A549 (cell line): ENCODE measurements at regions not wholly inside any gene's neighbourhood (a gene's known extent, or its start where the extent isn't known, plus 50 kb on each side); places are given as distances from the start of the nearest gene placed in this dataset.

Experiments
- ATAC-seq, 2 experiments: fragments of 200-7000 bp in 1 of 2; fragments of >200 bp in 1 of 2; cut with Nextera tagmentation in 1 of 2; cut with Tn5 transposase in 1 of 2; 3 replicates each; pipeline versions ENCODE4 v1.8.0 to v1.9.1; 2018 to 2020; ENCODE audit warnings: mild to moderate bottlenecking in 1 of 2, moderate library complexity in 1 of 2
- CTCF ChIA-PET: fragments of 300-600 bp; sonication (Branson Sonifier 250); formaldehyde crosslinking; extraction: SDS; loops from one replicate; lab custom pipeline; 2021; ENCODE audit warnings: antibody characterized with exemption, inconsistent platforms; lab: Yijun Ruan, JAX
- POLR2A ChIA-PET: fragments of 350-600 bp; formaldehyde crosslinking; extraction: SDS; loops from one replicate; lab custom pipeline; 2021; ENCODE audit warnings: antibody characterized with exemption, inconsistent platforms; lab: Yijun Ruan, JAX
- DNase-seq, 2 experiments: peaks; one replicate each; pipeline versions ENCODE4 v3.0.0 to v3.0.0-alpha.2; 2011 to 2016; ENCODE audit warnings: low read depth in 1 of 2, low spot score in 1 of 2
- FAIRE-seq: peaks from 2 replicates; lab custom pipeline; 2011; peaks lifted over from hg19 to GRCh38; lab: Jason Lieb, UNC
- H3K27ac ChIP-seq, 2 experiments: fragments of >200 bp; sonication (Bioruptor Twin); formaldehyde crosslinking; 3 replicates each; pipeline ENCODE4 v1.5.1; 2016 to 2017
- H3K4me1 ChIP-seq: fragments of >200 bp; sonication (Bioruptor Twin); formaldehyde crosslinking; 3 replicates; pipeline ENCODE4 v1.6.1; 2016
- H3K4me2 ChIP-seq: fragments of >200 bp; sonication (Bioruptor Twin); formaldehyde crosslinking; 3 replicates; pipeline ENCODE4 v1.6.1; 2016
- H3K4me3 ChIP-seq: fragments of >200 bp; sonication (Bioruptor Twin); formaldehyde crosslinking; 3 replicates; pipeline ENCODE4 v1.5.1; 2016
- H3K9me3 ChIP-seq: fragments of >200 bp; sonication (Bioruptor Twin); formaldehyde crosslinking; 3 replicates; pipeline ENCODE4 v1.6.1; 2016
- ATOH8 ChIP-seq: fragments of 250-450 bp; sonication (Bioruptor Pico); IDR thresholded peaks from 2 replicates; pipeline ENCODE4 v1.5.0; 2020; ENCODE audit warnings: low read depth, mild to moderate bottlenecking, moderate library complexity
- BCL3 ChIP-seq: fragments of >200 bp; sonication (Bioruptor Twin); formaldehyde crosslinking; IDR thresholded peaks from 3 replicates; pipeline ENCODE4 v1.6.1; 2016
- BHLHE40 ChIP-seq: IDR thresholded peaks from 2 replicates; pipeline ENCODE4 v1.6.1; 2012; ENCODE audit warnings: low read depth, low read length, inconsistent platforms
- CTCF ChIP-seq: fragments of >200 bp; sonication (Bioruptor Twin); formaldehyde crosslinking; IDR thresholded peaks from 3 replicates; pipeline ENCODE4 v1.5.1; 2016
- E2F6 ChIP-seq: IDR thresholded peaks from 2 replicates; pipeline ENCODE4 v1.6.1; 2012; ENCODE audit warnings: low read depth, borderline replicate concordance
- EP300 ChIP-seq, 2 experiments: fragments of >200 bp; sonication (Bioruptor Twin); formaldehyde crosslinking; IDR thresholded peaks; 2 replicates in 1 of 2; 3 replicates in 1 of 2; pipeline ENCODE4 v1.6.1; 2016 to 2017
- FOSB ChIP-seq: fragments of 250-450 bp; sonication (Bioruptor Pico); IDR thresholded peaks from 2 replicates; pipeline ENCODE4 v1.5.0; 2020; ENCODE audit warnings: mild to moderate bottlenecking, moderate library complexity
- HEYL ChIP-seq: fragments of 250-450 bp; sonication (Bioruptor Pico); IDR thresholded peaks from 2 replicates; pipeline ENCODE4 v1.8.0; 2021; ENCODE audit warnings: mild to moderate bottlenecking, moderate library complexity
- HMGXB4 ChIP-seq: fragments of 250-450 bp; sonication (Bioruptor Pico); IDR thresholded peaks from 2 replicates; pipeline ENCODE4 v1.5.0; 2021; ENCODE audit warnings: mild to moderate bottlenecking, moderate library complexity, borderline replicate concordance
- HOXA7 ChIP-seq: fragments of 250-450 bp; sonication (Bioruptor Pico); IDR thresholded peaks from 2 replicates; pipeline ENCODE4 v1.5.0; 2020; ENCODE audit warnings: mild to moderate bottlenecking, moderate library complexity
- KDM5A ChIP-seq: fragments of 200-600 bp; sonication (generic); IDR thresholded peaks from 2 replicates; pipeline ENCODE4 v1.6.1; 2016; ENCODE audit warnings: antibody characterized with exemption, mild to moderate bottlenecking
- MAFK ChIP-seq: fragments of 450-650 bp; IDR thresholded peaks from 2 replicates; pipeline ENCODE4 v1.6.1; 2014; ENCODE audit not compliant: partially characterized antibody
- MYC ChIP-seq: IDR thresholded peaks from 2 replicates; pipeline ENCODE4 v1.6.1; 2012; ENCODE audit warnings: mild to moderate bottlenecking, inconsistent platforms, low read length, improper control_type of control experiment, borderline replicate concordance
- NFE2L2 ChIP-seq: fragments of 150-350 bp; conservative IDR thresholded peaks from 2 replicates; pipeline ENCODE4 v1.6.1; 2014; ENCODE audit warnings: low read length
- NPAS2 ChIP-seq: fragments of 250-450 bp; sonication (Bioruptor Pico); IDR thresholded peaks from 2 replicates; pipeline ENCODE4 v1.8.0; 2022; ENCODE audit warnings: mild to moderate bottlenecking, moderate library complexity, borderline replicate concordance
- NR3C1 ChIP-seq: fragments of >200 bp; sonication (Bioruptor Twin); formaldehyde crosslinking; IDR thresholded peaks from 3 replicates; pipeline ENCODE4 v1.6.1; 2017
- PHF8 ChIP-seq: fragments of 200-600 bp; sonication (generic); IDR thresholded peaks from 2 replicates; pipeline ENCODE4 v1.6.1; 2016; ENCODE audit warnings: low read depth, mild to moderate bottlenecking, antibody characterized with exemption, moderate library complexity, borderline replicate concordance
- POLR2A ChIP-seq: IDR thresholded peaks from 2 replicates; pipeline ENCODE4 v1.6.1; 2012; ENCODE audit warnings: mild to moderate bottlenecking, low read length
- POLR2AphosphoS2 ChIP-seq: conservative IDR thresholded peaks from 2 replicates; pipeline ENCODE4 v1.6.1; 2012; ENCODE audit warnings: low read length, improper control_type of control experiment, inconsistent platforms
- RARB ChIP-seq: fragments of 250-450 bp; sonication (Bioruptor Pico); IDR thresholded peaks from 2 replicates; pipeline ENCODE4 v1.8.0; 2021; ENCODE audit warnings: mild to moderate bottlenecking, moderate library complexity
- REST ChIP-seq: fragments of 200-600 bp; sonication (generic); IDR thresholded peaks from 2 replicates; pipeline ENCODE4 v1.6.1; 2016; ENCODE audit warnings: antibody characterized with exemption, mild to moderate bottlenecking, moderate library complexity
- TP53 ChIP-seq: fragments of 250-450 bp; sonication (Bioruptor Pico); IDR thresholded peaks from 2 replicates; pipeline ENCODE4 v1.5.0; 2021; ENCODE audit warnings: mild to moderate bottlenecking, moderate library complexity
- ZNF302 ChIP-seq: fragments of 250-450 bp; sonication (Bioruptor Pico); IDR thresholded peaks from 2 replicates; pipeline ENCODE4 v1.9.0; 2021; ENCODE audit warnings: inconsistent platforms, mild to moderate bottlenecking, moderate library complexity
- WGBS: methylation state at CpG from one replicate; pipeline ENCODE4 v1.1.6; 2017; ENCODE audit errors: missing lambda C conversion rate; 5-methylcytosine and 5-hydroxymethylcytosine counted together

GRCh38 chr10:128694851-128695725, 568.9 kb upstream of the MKI67 start:
- DNase-seq, result no peak
- CTCF ChIA-PET, result no interaction called here
- Histone ChIP-seq H3K4me2 (no peak overlapping the region), H3K4me3 (no peak overlapping the region)
- WGBS, result 52% methylated on average over 17 of the region's 17 CpGs
- TF ChIP-seq PHF8 (no peak), EP300 (IDR thresholded peaks at IDR 0.05) (no peak), KDM5A (no peak), NFE2L2 (no peak), BCL3 (no peak)
- TF ChIP-seq, all 56 proteins: peak for 0
- Histone ChIP-seq H3K4me1 (no peaks in the 10 kb centered on the region), H3K9me3 (no peaks in the 10 kb centered on the region), H3K27ac (no peak overlapping the region)
- ATAC-seq, result no peak
- no peak for FAIRE-seq
- POLR2A ChIA-PET, result no interaction called here

- Histone ChIP-seq H3K9me3 (no peaks in the 10 kb centered on the region), H3K4me3 (no peak overlapping the region), H3K4me2 (no peak overlapping the region), H3K27ac (no peak overlapping the region), H3K4me1 (no peaks in the 10 kb centered on the region)
- WGBS, result 14% methylated on average over 10 of the region's 10 CpGs
- FAIRE-seq, result no peak
- no peak for ATAC-seq
- no peak for TF ChIP-seq RARB
- TF ChIP-seq HMGXB4 (CRISPR knock-in tag), result no peak
- TF ChIP-seq REST, result no peak
- no peak for TF ChIP-seq E2F6
- no peak for TF ChIP-seq MAFK
- TF ChIP-seq POLR2A, result no peak
- TF ChIP-seq ZNF302 (CRISPR knock-in tag), result no peak
- no peak for TF ChIP-seq NPAS2 (CRISPR knock-in tag)
- TF ChIP-seq POLR2AphosphoS2, result no peak
- TF ChIP-seq HOXA7 (CRISPR knock-in tag), result no peak
- TF ChIP-seq HEYL, result no peak
- TF ChIP-seq MYC, result no peak
- TF ChIP-seq FOSB, result no peak
- TF ChIP-seq BHLHE40, result no peak
- TF ChIP-seq NR3C1, result no peak
- no peak for TF ChIP-seq CTCF
- no peak for TF ChIP-seq EP300 (IDR thresholded peaks at IDR 0.05)
- TF ChIP-seq TP53, result no peak
- no peak for TF ChIP-seq ATOH8 (CRISPR knock-in tag)
- ChIA-PET POLR2A (no interaction called here), CTCF (no interaction called here)
- no peak for DNase-seq
These were observed 569.7 kb upstream of the MKI67 start for GRCh38 chr10:128695931-128696330.
